ENCODE measurements at regions not wholly inside any gene's neighbourhood (a gene's known extent, or its start where the extent isn't known, plus 50 kb on each side); places are given as distances from the start of the nearest gene placed in this dataset.

DNA sequence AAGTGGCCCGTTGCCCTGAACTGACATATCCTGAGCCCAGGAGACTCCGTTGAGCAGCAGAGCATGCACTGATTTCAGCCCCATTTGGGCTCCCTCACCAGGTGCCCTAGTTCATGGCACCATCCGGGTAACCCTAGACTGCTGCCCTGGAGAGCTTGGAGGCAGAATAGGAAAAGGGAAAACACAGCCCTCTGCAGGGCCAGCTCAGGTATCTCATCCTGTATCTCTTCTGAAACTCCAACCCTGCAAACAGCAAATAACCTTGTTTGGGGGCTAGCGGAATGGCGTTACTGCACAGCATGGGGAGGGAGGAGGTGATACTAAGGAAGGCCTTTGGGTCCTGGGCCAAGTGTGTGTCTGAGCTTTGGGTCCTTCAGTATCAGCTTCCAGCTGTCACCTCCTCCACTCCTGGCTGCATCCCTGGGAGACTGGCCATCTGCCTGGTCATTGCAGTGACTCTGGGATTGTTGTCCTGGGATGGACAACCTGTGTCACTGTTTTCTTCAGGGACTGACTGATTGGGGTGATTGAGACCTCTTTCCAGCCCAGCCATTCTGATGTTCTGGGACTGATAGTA, 233.8 kb upstream of the SKOR2 start:
- Histone ChIP-seq H2AFZ (no peak overlapping the region), H3K4me2 (no peak overlapping the region), H3K4me1 (ENCODE audit: insufficient read depth) (no peaks in the 10 kb centered on the region), H3K36me3 (replicated peaks; ENCODE audit: insufficient read depth, low read depth) (no peaks in the 10 kb centered on the region), H3K9me2 (replicated peaks; ENCODE audit: insufficient read depth) (no peaks in the 10 kb centered on the region), H3K79me2 (no peaks in the 10 kb centered on the region), H3K27ac (no peak overlapping the region), H3K27me3 (peaks cover 8% of the 10 kb centered on the region), H3K9me3 (ENCODE audit: low read depth) (no peaks in the 10 kb centered on the region), H3K4me3 (no peak overlapping the region), H4K20me1 (ENCODE audit: insufficient read depth, poor library complexity, severe bottlenecking) (no peaks in the 10 kb centered on the region)
- WGBS (ENCODE audit: low lambda C conversion rate, missing lambda C conversion rate), result 83% methylated on average over 5 of the region's 5 CpGs
- TF ChIP-seq, protein P1, sequence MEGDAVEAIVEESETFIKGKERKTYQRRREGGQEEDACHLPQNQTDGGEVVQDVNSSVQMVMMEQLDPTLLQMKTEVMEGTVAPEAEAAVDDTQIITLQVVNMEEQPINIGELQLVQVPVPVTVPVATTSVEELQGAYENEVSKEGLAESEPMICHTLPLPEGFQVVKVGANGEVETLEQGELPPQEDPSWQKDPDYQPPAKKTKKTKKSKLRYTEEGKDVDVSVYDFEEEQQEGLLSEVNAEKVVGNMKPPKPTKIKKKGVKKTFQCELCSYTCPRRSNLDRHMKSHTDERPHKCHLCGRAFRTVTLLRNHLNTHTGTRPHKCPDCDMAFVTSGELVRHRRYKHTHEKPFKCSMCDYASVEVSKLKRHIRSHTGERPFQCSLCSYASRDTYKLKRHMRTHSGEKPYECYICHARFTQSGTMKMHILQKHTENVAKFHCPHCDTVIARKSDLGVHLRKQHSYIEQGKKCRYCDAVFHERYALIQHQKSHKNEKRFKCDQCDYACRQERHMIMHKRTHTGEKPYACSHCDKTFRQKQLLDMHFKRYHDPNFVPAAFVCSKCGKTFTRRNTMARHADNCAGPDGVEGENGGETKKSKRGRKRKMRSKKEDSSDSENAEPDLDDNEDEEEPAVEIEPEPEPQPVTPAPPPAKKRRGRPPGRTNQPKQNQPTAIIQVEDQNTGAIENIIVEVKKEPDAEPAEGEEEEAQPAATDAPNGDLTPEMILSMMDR (IDR thresholded peaks at IDR 0.05; ENCODE audit: poor library complexity), result no peak
- no peak for TF ChIP-seq EZH2phosphoT487 (IDR thresholded peaks at IDR 0.05; ENCODE audit: low read depth, severe bottlenecking, unreplicated experiment)
- no peak for TF ChIP-seq EZH2 (IDR thresholded peaks at IDR 0.05; ENCODE audit: borderline replicate concordance)
- DNase-seq (ENCODE audit: low spot score), result no peak

DNA sequence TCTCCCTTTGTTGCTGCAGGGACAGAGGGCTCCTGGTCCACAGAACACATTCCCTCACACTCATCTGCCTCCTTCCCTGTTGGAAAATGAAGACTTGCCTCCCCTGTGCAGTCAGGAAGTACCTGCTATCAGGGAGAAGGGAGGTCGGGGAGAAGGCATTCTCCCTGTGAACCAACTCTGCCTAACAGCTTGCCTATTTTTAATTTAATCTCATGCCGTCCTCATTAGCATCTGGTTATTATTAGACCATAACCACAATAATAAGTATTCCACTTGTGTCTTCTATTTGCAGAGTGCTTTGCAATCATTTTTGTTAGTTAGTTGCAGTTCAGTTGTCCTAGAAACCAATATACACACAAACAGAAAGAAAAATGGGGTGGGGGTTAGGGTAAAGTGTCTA, 232.6 kb upstream of the SKOR2 start:
- H4K20me1 ChIP-seq (ENCODE audit: insufficient read depth, poor library complexity, severe bottlenecking), result no peaks in the 10 kb centered on the region
- H3K4me3 ChIP-seq, result no peak overlapping the region
- no peak for DNase-seq (ENCODE audit: low spot score)
- TF ChIP-seq EZH2 (IDR thresholded peaks at IDR 0.05; ENCODE audit: borderline replicate concordance) (no peak), EZH2phosphoT487 (IDR thresholded peaks at IDR 0.05; ENCODE audit: low read depth, severe bottlenecking, unreplicated experiment) (no peak)
- TF ChIP-seq, protein P1 (IDR thresholded peaks at IDR 0.05; ENCODE audit: poor library complexity), result no peak
- no peaks in the 10 kb centered on the region for H3K4me1 ChIP-seq (ENCODE audit: insufficient read depth)
- peaks cover 8% of the 10 kb centered on the region for H3K27me3 ChIP-seq
- no peaks in the 10 kb centered on the region for H3K36me3 ChIP-seq (replicated peaks; ENCODE audit: insufficient read depth, low read depth)
- H2AFZ ChIP-seq, result no peak overlapping the region
- H3K4me2 ChIP-seq, result no peak overlapping the region
- H3K79me2 ChIP-seq, result no peaks in the 10 kb centered on the region
- H3K27ac ChIP-seq, result no peak overlapping the region
- H3K9me3 ChIP-seq (ENCODE audit: low read depth), result no peaks in the 10 kb centered on the region
- 66% methylated on average over 2 of the region's 2 CpGs for WGBS (ENCODE audit: low lambda C conversion rate, missing lambda C conversion rate)
- no peaks in the 10 kb centered on the region for H3K9me2 ChIP-seq (replicated peaks; ENCODE audit: insufficient read depth)

DNA sequence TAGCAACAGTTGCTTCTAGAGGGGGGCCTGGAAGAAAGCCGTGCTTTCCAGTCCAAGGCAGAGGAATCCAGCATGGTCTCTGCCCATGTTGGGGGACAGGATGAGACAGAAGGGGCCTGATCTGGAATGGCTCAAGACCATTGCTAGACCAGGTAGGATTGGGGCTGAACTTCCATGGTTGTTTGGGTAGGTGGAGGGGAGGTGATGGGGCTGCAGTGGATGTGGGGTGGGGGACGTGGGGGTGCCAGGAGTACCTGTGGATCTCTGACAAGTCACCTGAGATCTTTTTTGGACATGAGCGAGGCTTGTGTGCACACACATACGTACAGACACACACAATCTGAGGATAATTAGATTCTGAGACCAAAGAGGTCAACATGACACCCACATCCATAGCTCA, 228.7 kb upstream of the SKOR2 start:
- H4K20me1 ChIP-seq (ENCODE audit: insufficient read depth, poor library complexity, severe bottlenecking), result no peaks in the 10 kb centered on the region
- no peaks in the 10 kb centered on the region for H3K4me1 ChIP-seq (ENCODE audit: insufficient read depth)
- H3K9me2 ChIP-seq (replicated peaks; ENCODE audit: insufficient read depth), result no peaks in the 10 kb centered on the region
- no peaks in the 10 kb centered on the region for H3K36me3 ChIP-seq (replicated peaks; ENCODE audit: insufficient read depth, low read depth)
- H2AFZ ChIP-seq, result no peak overlapping the region
- TF ChIP-seq, protein P1 (IDR thresholded peaks at IDR 0.05; ENCODE audit: poor library complexity), result no peak
- TF ChIP-seq EZH2phosphoT487 (IDR thresholded peaks at IDR 0.05; ENCODE audit: low read depth, severe bottlenecking, unreplicated experiment) (no peak), EZH2 (IDR thresholded peaks at IDR 0.05; ENCODE audit: borderline replicate concordance) (no peak)
- 94% methylated on average over 4 of the region's 4 CpGs for WGBS (ENCODE audit: low lambda C conversion rate, missing lambda C conversion rate)
- H3K79me2 ChIP-seq, result no peaks in the 10 kb centered on the region
- no peak overlapping the region for H3K4me2 ChIP-seq
- peaks cover 8% of the 10 kb centered on the region for H3K27me3 ChIP-seq
- H3K4me3 ChIP-seq, result no peak overlapping the region
- H3K27ac ChIP-seq, result no peak overlapping the region
- no peak for DNase-seq (ENCODE audit: low spot score)
- H3K9me3 ChIP-seq (ENCODE audit: low read depth), result no peaks in the 10 kb centered on the region

Measured in hepatocyte (in vitro differentiated cells).